ENCODE measurements at regions not wholly inside any gene's neighbourhood (a gene's known extent, or its start where the extent isn't known, plus 50 kb on each side); places are given as distances from the start of the nearest gene placed in this dataset.
A peak's percentile ranks its signal among the peaks of the same experiment; 100 is the strongest.

- H3K27ac ChIP-seq (ENCODE audit: low read depth in 2 of 2, low read length in 2 of 2), result no peak overlapping the region
- intact Hi-C loops (cut with DNase I), result no loop called here
- H3K4me3 ChIP-seq (ENCODE audit: low read length in 3 of 3), result no peak overlapping the region
- H3K9ac ChIP-seq (ENCODE audit: low read length in 3 of 3), result no peak overlapping the region
- no peak for TF ChIP-seq CTCF (IDR thresholded peaks at IDR 0.05; ENCODE audit: borderline replicate concordance, extremely low read depth, insufficient read depth)
- H3K9me3 ChIP-seq (ENCODE audit: control insufficient read depth in 2 of 3, insufficient read depth in 1 of 3, low read length in 3 of 3), result no peaks in the 10 kb centered on the region
- DNase-seq (no peak), FAIRE-seq (no peak)
- H3K36me3 ChIP-seq (ENCODE audit: control insufficient read depth in 2 of 3, insufficient read depth in 3 of 3, low read length in 3 of 3), result no peaks in the 10 kb centered on the region
- no peaks in the 10 kb centered on the region for H3K4me1 ChIP-seq (ENCODE audit: control insufficient read depth in 2 of 3, insufficient read depth in 2 of 3, low read depth in 1 of 3, low read length in 3 of 3)
- no peaks in the 10 kb centered on the region for H3K27me3 ChIP-seq (ENCODE audit: control insufficient read depth, insufficient read depth, low read length)
Observed at GRCh38 chr18:30106356-30106755, 936.2 kb downstream of the DSC3 start.

GRCh38 chr18:30103881-30104280 is 938.7 kb downstream of the DSC3 start:
- intact Hi-C loops (cut with DNase I), result no loop called here
- Histone ChIP-seq H3K36me3 (ENCODE audit: control insufficient read depth in 2 of 3, insufficient read depth in 3 of 3, low read length in 3 of 3) (no peaks in the 10 kb centered on the region), H3K9me3 (ENCODE audit: control insufficient read depth in 2 of 3, insufficient read depth in 1 of 3, low read length in 3 of 3) (no peaks in the 10 kb centered on the region), H3K27ac (ENCODE audit: low read depth in 2 of 2, low read length in 2 of 2) (no peak overlapping the region), H3K27me3 (ENCODE audit: control insufficient read depth, insufficient read depth, low read length) (no peaks in the 10 kb centered on the region), H3K4me1 (ENCODE audit: control insufficient read depth in 2 of 3, insufficient read depth in 2 of 3, low read depth in 1 of 3, low read length in 3 of 3) (no peaks in the 10 kb centered on the region), H3K9ac (ENCODE audit: low read length in 3 of 3) (no peak overlapping the region), H3K4me3 (ENCODE audit: low read length in 3 of 3) (no peak overlapping the region)
- DNase-seq (peak in 1 of 5 donors; percentile 3), FAIRE-seq (no peak)
- TF ChIP-seq CTCF (IDR thresholded peaks at IDR 0.05; ENCODE audit: borderline replicate concordance, extremely low read depth, insufficient read depth), result no peak

- TF ChIP-seq CTCF (IDR thresholded peaks at IDR 0.05; ENCODE audit: borderline replicate concordance, extremely low read depth, insufficient read depth), result no peak
- Histone ChIP-seq H3K27ac (ENCODE audit: low read depth in 2 of 2, low read length in 2 of 2) (no peak overlapping the region), H3K4me3 (ENCODE audit: low read length in 3 of 3) (no peak overlapping the region), H3K36me3 (ENCODE audit: control insufficient read depth in 2 of 3, insufficient read depth in 3 of 3, low read length in 3 of 3) (no peaks in the 10 kb centered on the region), H3K9me3 (ENCODE audit: control insufficient read depth in 2 of 3, insufficient read depth in 1 of 3, low read length in 3 of 3) (no peaks in the 10 kb centered on the region), H3K27me3 (ENCODE audit: control insufficient read depth, insufficient read depth, low read length) (no peaks in the 10 kb centered on the region), H3K9ac (ENCODE audit: low read length in 3 of 3) (no peak overlapping the region), H3K4me1 (ENCODE audit: control insufficient read depth in 2 of 3, insufficient read depth in 2 of 3, low read depth in 1 of 3, low read length in 3 of 3) (no peaks in the 10 kb centered on the region)
- intact Hi-C loops (cut with DNase I), result no loop called here
- no peak for FAIRE-seq
- no peak for DNase-seq
Observed at GRCh38 chr18:30096796-30097195, 945.7 kb downstream of the DSC3 start.

- no peaks in the 10 kb centered on the region for H3K9me3 ChIP-seq (ENCODE audit: control insufficient read depth in 2 of 3, insufficient read depth in 1 of 3, low read length in 3 of 3)
- H3K4me1 ChIP-seq (ENCODE audit: control insufficient read depth in 2 of 3, insufficient read depth in 2 of 3, low read depth in 1 of 3, low read length in 3 of 3), result no peaks in the 10 kb centered on the region
- DNase-seq (no peak), FAIRE-seq (no peak)
- H3K4me3 ChIP-seq (ENCODE audit: low read length in 3 of 3), result no peak overlapping the region
- no peaks in the 10 kb centered on the region for H3K36me3 ChIP-seq (ENCODE audit: control insufficient read depth in 2 of 3, insufficient read depth in 3 of 3, low read length in 3 of 3)
- no peak overlapping the region for H3K9ac ChIP-seq (ENCODE audit: low read length in 3 of 3)
- no peaks in the 10 kb centered on the region for H3K27me3 ChIP-seq (ENCODE audit: control insufficient read depth, insufficient read depth, low read length)
- intact Hi-C loops (cut with DNase I), result no loop called here
- no peak overlapping the region for H3K27ac ChIP-seq (ENCODE audit: low read depth in 2 of 2, low read length in 2 of 2)
- no peak for TF ChIP-seq CTCF (IDR thresholded peaks at IDR 0.05; ENCODE audit: borderline replicate concordance, extremely low read depth, insufficient read depth)
Observed at GRCh38 chr18:30094556-30094955, 948.0 kb downstream of the DSC3 start.
